Neuronal stem cell (in vitro differentiated cells): ENCODE measurements at regions not wholly inside any gene's neighbourhood (a gene's known extent, or its start where the extent isn't known, plus 50 kb on each side); places are given as distances from the start of the nearest gene placed in this dataset.

ENCODE experiments used
- DNase-seq: peaks from one replicate; pipeline ENCODE4 v3.0.0-alpha.2; 2013; ENCODE audit warnings: low spot score
- H2AFZ ChIP-seq: one replicate; pipeline ENCODE4 v1.6.1; 2013; ENCODE audit warnings: mild to moderate bottlenecking, low read length, inconsistent platforms
- H2AK5ac ChIP-seq: 2 replicates; pipeline ENCODE4 v1.6.1; 2013; ENCODE audit warnings: low read depth, mild to moderate bottlenecking, inconsistent platforms, low read length, moderate library complexity, mixed read lengths
- H2BK120ac ChIP-seq: 2 replicates; pipeline ENCODE4 v1.6.1; 2013; ENCODE audit warnings: low read depth, mild to moderate bottlenecking, inconsistent platforms, low read length, moderate library complexity, mixed read lengths
- H2BK12ac ChIP-seq: one replicate; pipeline ENCODE4 v1.6.1; 2013; ENCODE audit warnings: low read length, inconsistent platforms
- H2BK15ac ChIP-seq: 2 replicates; pipeline ENCODE4 v1.6.1; 2013; ENCODE audit warnings: mild to moderate bottlenecking, low read length, inconsistent platforms, mixed read lengths
- H2BK5ac ChIP-seq: one replicate; pipeline ENCODE4 v1.6.1; 2013; ENCODE audit warnings: inconsistent platforms, mild to moderate bottlenecking, low read length, moderate library complexity
- H3K14ac ChIP-seq: one replicate; pipeline ENCODE4 v1.6.1; 2013; ENCODE audit warnings: low read length, inconsistent platforms
- H3K18ac ChIP-seq: 2 replicates; pipeline ENCODE4 v1.6.1; 2013; ENCODE audit warnings: low read length, inconsistent platforms
- H3K23ac ChIP-seq: 2 replicates; pipeline ENCODE4 v1.6.1; 2013; ENCODE audit warnings: low read depth, mild to moderate bottlenecking, mixed read lengths, low read length, inconsistent platforms; ENCODE audit not compliant: poor library complexity
- H3K27ac ChIP-seq: replicated peaks from 3 replicates; pipeline ENCODE4 v1.5.1; 2013; ENCODE audit warnings: low read length, inconsistent platforms
- H3K27me3 ChIP-seq, 3 experiments: 2 replicates each; pipeline ENCODE4 v1.6.1; 2013; ENCODE audit warnings: low read length in 3 of 3, mild to moderate bottlenecking in 2 of 3, inconsistent platforms in 1 of 3, low read depth in 1 of 3, mixed read lengths in 1 of 3, moderate library complexity in 1 of 3; ENCODE audit not compliant: control insufficient read depth in 3 of 3, insufficient read depth in 3 of 3
- H3K36me3 ChIP-seq, 2 donors: replicated peaks in 1 of 2; 2 replicates each; pipeline ENCODE4 v1.6.1; 2013; ENCODE audit warnings: low read length in 2 of 2; ENCODE audit not compliant: control insufficient read depth in 2 of 2, insufficient read depth in 2 of 2
- H3K4ac ChIP-seq: 2 replicates; pipeline ENCODE4 v1.6.1; 2013; ENCODE audit warnings: inconsistent platforms, mild to moderate bottlenecking, low read length, moderate library complexity
- H3K4me1 ChIP-seq, 2 donors: 1 replicate in 1 of 2; 2 replicates in 1 of 2; pipeline ENCODE4 v1.6.1; 2013; ENCODE audit warnings: low read length in 2 of 2, low read depth in 1 of 2; ENCODE audit not compliant: control insufficient read depth in 2 of 2, insufficient read depth in 1 of 2
- H3K4me2 ChIP-seq: one replicate; pipeline ENCODE4 v1.6.1; 2013; ENCODE audit warnings: mild to moderate bottlenecking, low read length, inconsistent platforms; ENCODE audit not compliant: insufficient read depth, poor library complexity, severe bottlenecking
- H3K4me3 ChIP-seq, 2 donors: 2 replicates each; pipeline ENCODE4 v1.5.1; 2013; ENCODE audit warnings: low read length in 2 of 2, mild to moderate bottlenecking in 2 of 2, inconsistent platforms in 1 of 2, moderate library complexity in 1 of 2
- H3K79me1 ChIP-seq: one replicate; pipeline ENCODE4 v1.6.1; 2013; ENCODE audit warnings: low read depth, mild to moderate bottlenecking, inconsistent platforms, low read length, moderate library complexity
- H3K9ac ChIP-seq: one replicate; pipeline ENCODE4 v1.6.1; 2013; ENCODE audit warnings: mild to moderate bottlenecking, low read depth, low read length, inconsistent platforms; ENCODE audit not compliant: poor library complexity
- H3K9me3 ChIP-seq, 2 donors: replicated peaks in 1 of 2; 2 replicates each; pipeline versions ENCODE3 to v1.6.1; 2013; ENCODE audit warnings: low read length in 2 of 2, mild to moderate bottlenecking in 2 of 2, inconsistent platforms in 1 of 2, low read depth in 1 of 2, mixed read lengths in 1 of 2, moderate library complexity in 1 of 2; ENCODE audit not compliant: control insufficient read depth in 2 of 2, insufficient read depth in 1 of 2
- H4K8ac ChIP-seq: one replicate; pipeline ENCODE4 v1.6.1; 2013; ENCODE audit warnings: low read depth, mild to moderate bottlenecking, inconsistent platforms, low read length, moderate library complexity
- H4K91ac ChIP-seq: one replicate; pipeline ENCODE4 v1.6.1; 2013; ENCODE audit warnings: low read length, low read depth, mild to moderate bottlenecking, inconsistent platforms; ENCODE audit not compliant: poor library complexity
- WGBS, 2 donors: extraction: QIAGEN DNeasy Blood & Tissue Kit; methylation state at CpG; one replicate each; pipeline ENCODE4 v1.1.7; 2013; ENCODE audit warnings: missing lambda C conversion rate in 2 of 2, mixed read lengths in 1 of 2; ENCODE audit not compliant: insufficient read length in 2 of 2, insufficient replicate concordance in 1 of 2; ENCODE audit errors: extremely low coverage in 2 of 2; 5-methylcytosine and 5-hydroxymethylcytosine counted together

GRCh38 chr21:30964283-30964682, 74.0 kb downstream of the KRTAP19-8 start:
- Histone ChIP-seq H3K4me1 (no peaks in the 10 kb centered on the region), H3K27me3 (no peaks in the 10 kb centered on the region)

DNA sequence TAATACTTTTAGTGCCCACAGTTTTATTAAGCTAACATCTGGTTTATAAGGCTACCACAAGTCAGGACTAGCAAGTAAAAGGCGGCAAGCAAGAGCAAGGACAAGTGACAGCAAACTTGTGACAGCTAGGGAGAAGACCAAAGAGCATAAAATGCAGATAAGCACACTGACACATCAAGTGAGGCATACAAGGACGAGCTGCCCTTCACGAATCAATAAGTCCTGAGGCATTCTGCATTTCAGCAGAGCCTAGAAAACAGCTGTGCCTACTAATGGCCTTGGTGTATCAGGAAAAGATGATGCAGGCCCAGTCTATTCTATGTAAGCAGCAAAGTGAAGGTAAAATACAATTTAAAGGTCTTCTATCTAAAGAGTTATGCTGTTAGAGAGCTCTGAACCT, 74.8 kb downstream of the KRTAP19-8 start:
- Histone ChIP-seq H2BK15ac (no peak overlapping the region), H2BK120ac (no peak overlapping the region), H4K91ac (no peak overlapping the region), H3K14ac (no peak overlapping the region), H3K4me1 (no peaks in the 10 kb centered on the region), H3K27ac (no peak overlapping the region), H4K8ac (no peak overlapping the region), H3K9me3 (no peaks in the 10 kb centered on the region), H3K27me3 (no peaks in the 10 kb centered on the region), H2BK5ac (no peak overlapping the region), H2AK5ac (no peak overlapping the region), H3K36me3 (no peaks in the 10 kb centered on the region), H3K18ac (no peak overlapping the region), H3K23ac (no peak overlapping the region), H3K4me3 (no peak overlapping the region), H3K9ac (no peak overlapping the region), H3K79me1 (no peaks in the 10 kb centered on the region), H3K4ac (no peak overlapping the region), H2BK12ac (no peak overlapping the region), H2AFZ (no peak overlapping the region), H3K4me2 (no peak overlapping the region)
- WGBS, 2 donors = no CpG with 5 or more reads among the region's 3 CpGs
- DNase-seq = no peak

More at GRCh38 chr21:30964283-30964682, 74.0 kb downstream of the KRTAP19-8 start:
- Histone ChIP-seq H2BK120ac (no peak overlapping the region), H3K4me3 (no peak overlapping the region), H3K36me3 (no peaks in the 10 kb centered on the region), H4K91ac (no peak overlapping the region), H3K4ac (no peak overlapping the region), H2BK12ac (no peak overlapping the region), H3K79me1 (no peaks in the 10 kb centered on the region), H3K14ac (no peak overlapping the region), H3K9ac (no peak overlapping the region), H2AFZ (no peak overlapping the region), H4K8ac (no peak overlapping the region), H3K23ac (no peak overlapping the region), H2BK15ac (no peak overlapping the region), H3K4me2 (no peak overlapping the region), H2BK5ac (no peak overlapping the region), H3K18ac (no peak overlapping the region), H3K27ac (no peak overlapping the region), H2AK5ac (no peak overlapping the region), H3K9me3 (no peaks in the 10 kb centered on the region)
- no CpG with 5 or more reads among the region's 2 CpGs for WGBS, 2 donors
- DNase-seq = no peak

- Histone ChIP-seq H4K8ac (no peak overlapping the region), H3K4me3 (no peak overlapping the region), H2BK120ac (no peak overlapping the region)
Observed at GRCh38 chr21:30962013-30962412, 76.3 kb downstream of the KRTAP19-8 start.

GRCh38 chr21:30958741-30959140, 77.4 kb upstream of the KRTAP11-1 start:
- Histone ChIP-seq H4K91ac (no peak overlapping the region), H2AFZ (no peak overlapping the region), H3K27ac (no peak overlapping the region), H3K9me3 (no peaks in the 10 kb centered on the region), H3K79me1 (no peaks in the 10 kb centered on the region), H3K14ac (no peak overlapping the region), H2AK5ac (no peak overlapping the region), H4K8ac (no peak overlapping the region), H2BK5ac (no peak overlapping the region), H3K4me3 (no peak overlapping the region), H3K4ac (no peak overlapping the region), H2BK15ac (no peak overlapping the region), H2BK12ac (no peak overlapping the region), H3K36me3 (no peaks in the 10 kb centered on the region), H2BK120ac (no peak overlapping the region), H3K18ac (no peak overlapping the region), H3K27me3 (no peaks in the 10 kb centered on the region), H3K4me2 (no peak overlapping the region), H3K4me1 (no peaks in the 10 kb centered on the region), H3K9ac (no peak overlapping the region), H3K23ac (no peak overlapping the region)
- WGBS, 2 donors = no CpG with 5 or more reads among the region's 7 CpGs
- no peak for DNase-seq

More at GRCh38 chr21:30962013-30962412, 76.3 kb downstream of the KRTAP19-8 start:
- H3K4me1 ChIP-seq = no peaks in the 10 kb centered on the region
- H3K4ac ChIP-seq = no peak overlapping the region
- H2AK5ac ChIP-seq = no peak overlapping the region
- no peak for DNase-seq
- no peak overlapping the region for H3K9ac ChIP-seq
- H4K91ac ChIP-seq = no peak overlapping the region
- H2BK15ac ChIP-seq = no peak overlapping the region
- H3K18ac ChIP-seq = no peak overlapping the region
- no peaks in the 10 kb centered on the region for H3K27me3 ChIP-seq
- H3K23ac ChIP-seq = no peak overlapping the region
- no peak overlapping the region for H2BK12ac ChIP-seq
- H2BK5ac ChIP-seq = no peak overlapping the region
- no peak overlapping the region for H3K4me2 ChIP-seq
- H3K27ac ChIP-seq = no peak overlapping the region
- no peak overlapping the region for H2AFZ ChIP-seq
- H3K14ac ChIP-seq = no peak overlapping the region
- WGBS, 2 donors = no CpG with 5 or more reads among the region's 5 CpGs
- no peaks in the 10 kb centered on the region for H3K36me3 ChIP-seq
- H3K79me1 ChIP-seq = no peaks in the 10 kb centered on the region
- H3K9me3 ChIP-seq = no peaks in the 10 kb centered on the region
